Right hindlimb (tissue), 1 donor: ENCODE measurements at regions not wholly inside any gene's neighbourhood (a gene's known extent, or its start where the extent isn't known, plus 50 kb on each side); places are given as distances from the start of the nearest gene placed in this dataset.
A peak's percentile ranks its signal among the peaks of the same experiment; 100 is the strongest.
"Not testable (repeated sequence)": the region's sequence is repeated elsewhere in the genome, so short reads cannot be mapped to it uniquely, and the experiment has no call there.

Experiments
- DNase-seq: peaks from one replicate; pipeline ENCODE4 v3.0.0-alpha.2; 2018

GRCh38 chr10:80964179-80964578 is 426.5 kb downstream of the SH2D4B start:
- DNase-seq, result no peak

GRCh38 chr10:80964955-80965614 is 427.4 kb downstream of the SH2D4B start:
- DNase-seq, result no peak

GRCh38 chr10:80966326-80966986 is 428.8 kb downstream of the SH2D4B start:
- no peak for DNase-seq

- DNase-seq, result not testable (repeated sequence)
Measured at GRCh38 chr10:80967357-80967756, 429.7 kb downstream of the SH2D4B start.

GRCh38 chr10:80968903-80969302 is 431.2 kb downstream of the SH2D4B start:
- no peak for DNase-seq

- no peak for DNase-seq
Measured at GRCh38 chr10:80971461-80971860, 433.8 kb downstream of the SH2D4B start.

- DNase-seq, result no peak
Measured at GRCh38 chr10:80976658-80977057, 439.0 kb downstream of the SH2D4B start.

GRCh38 chr10:80985102-80985501 is 447.4 kb downstream of the SH2D4B start:
- no peak for DNase-seq

- DNase-seq, result no peak
Measured at GRCh38 chr10:80986596-80986995, 448.9 kb downstream of the SH2D4B start.

- no peak for DNase-seq
Measured at GRCh38 chr10:80988755-80989154, 451.1 kb downstream of the SH2D4B start.

GRCh38 chr10:80996615-80997193 is 459.0 kb downstream of the SH2D4B start:
- no peak for DNase-seq

GRCh38 chr10:81000781-81001180 is 463.1 kb downstream of the SH2D4B start:
- DNase-seq, result no peak

GRCh38 chr10:81002382-81002781 is 464.7 kb downstream of the SH2D4B start:
- no peak for DNase-seq

GRCh38 chr10:81007872-81008271 is 470.2 kb downstream of the SH2D4B start:
- no peak for DNase-seq

GRCh38 chr10:81008726-81009125 is 471.0 kb downstream of the SH2D4B start:
- no peak for DNase-seq

- no peak for DNase-seq
Measured at GRCh38 chr10:81009296-81009695, 471.6 kb downstream of the SH2D4B start.

- no peak for DNase-seq
Measured at GRCh38 chr10:81013771-81014170, 476.1 kb downstream of the SH2D4B start.

GRCh38 chr10:81019029-81019890 is 481.6 kb downstream of the SH2D4B start:
- peak; percentile 32 for DNase-seq

- DNase-seq, result no peak
Measured at GRCh38 chr10:81021428-81022129, 483.9 kb downstream of the SH2D4B start.

- DNase-seq, result no peak
Measured at GRCh38 chr10:81026591-81026990, 488.9 kb downstream of the SH2D4B start.

- DNase-seq, result no peak
Measured at GRCh38 chr10:81027223-81027622, 489.5 kb downstream of the SH2D4B start.

- DNase-seq, result no peak
Measured at GRCh38 chr10:81027706-81028105, 490.0 kb downstream of the SH2D4B start.

- no peak for DNase-seq
Measured at GRCh38 chr10:81031774-81032173, 494.1 kb downstream of the SH2D4B start.
